CD4-positive, alpha-beta T cell (primary cell): ENCODE measurements at regions not wholly inside any gene's neighbourhood (a gene's known extent, or its start where the extent isn't known, plus 50 kb on each side); places are given as distances from the start of the nearest gene placed in this dataset.
"Not testable (repeated sequence)": the region's sequence is repeated elsewhere in the genome, so short reads cannot be mapped to it uniquely, and the experiment has no call there.

ENCODE experiments used
- ATAC-seq: fragments of 200-7000 bp; cut with Tn5 transposase; one replicate; pipeline ENCODE4 v1.10.0; 2022; ENCODE audit warnings: mild to moderate bottlenecking; ENCODE audit not compliant: poor library complexity
- CTCF ChIA-PET: fragments of 350-600 bp; sonication (Branson Sonifier 250); formaldehyde crosslinking; loops from one replicate; lab custom pipeline; 2021; ENCODE audit warnings: antibody characterized with exemption, inconsistent platforms; lab: Charles Lee
- POLR2A ChIA-PET: fragments of 350-600 bp; sonication (Branson Sonifier 250); formaldehyde crosslinking; loops from one replicate; lab custom pipeline; 2021; ENCODE audit warnings: antibody characterized with exemption, inconsistent platforms; lab: Charles Lee
- DNase-seq, 14 experiments: peaks; one replicate each; pipeline ENCODE4 v3.0.0-alpha.2; 2013 to 2020; ENCODE audit warnings: mixed read lengths in 2 of 14
- H3K27ac ChIP-seq, 2 donors: one replicate each; pipeline versions ENCODE4 v1.5.1 to v1.7.0; 2013; ENCODE audit warnings: low read length in 2 of 2, low read depth in 1 of 2, mild to moderate bottlenecking in 1 of 2
- H3K27me3 ChIP-seq, 2 experiments: 1 replicate in 1 of 2; 2 replicates in 1 of 2; pipeline versions ENCODE4 v1.6.1 to v1.7.0; 2013; ENCODE audit warnings: low read length in 2 of 2, control low read depth in 1 of 2, mild to moderate bottlenecking in 1 of 2, moderate library complexity in 1 of 2; ENCODE audit not compliant: insufficient read depth in 2 of 2, control insufficient read depth in 1 of 2
- H3K36me3 ChIP-seq: one replicate; pipeline ENCODE4 v1.6.1; 2013; ENCODE audit warnings: low read length, control low read depth; ENCODE audit not compliant: insufficient read depth
- H3K4me1 ChIP-seq: one replicate; pipeline ENCODE4 v1.6.1; 2013; ENCODE audit warnings: low read length, control low read depth; ENCODE audit not compliant: insufficient read depth
- H3K4me3 ChIP-seq: one replicate; pipeline ENCODE4 v1.5.1; 2013; ENCODE audit warnings: mild to moderate bottlenecking, low read length, moderate library complexity
- H3K9me3 ChIP-seq, 2 experiments: 1 replicate in 1 of 2; 2 replicates in 1 of 2; pipeline versions ENCODE4 v1.6.1 to v1.7.0; 2013; ENCODE audit warnings: low read length in 2 of 2, mild to moderate bottlenecking in 2 of 2, control low read depth in 1 of 2, moderate library complexity in 1 of 2; ENCODE audit not compliant: control insufficient read depth in 1 of 2, insufficient read depth in 1 of 2
- H3K27ac Mint-ChIP-seq: one replicate; pipeline ENCODE4 v1.8.0; 2020; ENCODE audit warnings: mixed read lengths
- H3K27me3 Mint-ChIP-seq: one replicate; pipeline ENCODE4 v1.8.0; 2021; ENCODE audit warnings: mixed read lengths
- H3K36me3 Mint-ChIP-seq: one replicate; pipeline ENCODE4 v1.8.0; 2021; ENCODE audit warnings: low read depth, mixed read lengths
- H3K4me1 Mint-ChIP-seq: one replicate; pipeline ENCODE4 v1.8.0; 2021; ENCODE audit warnings: low read depth, mixed read lengths
- H3K4me3 Mint-ChIP-seq: one replicate; pipeline ENCODE4 v1.8.0; 2020; ENCODE audit warnings: mild to moderate bottlenecking, mixed read lengths
- H3K9me3 Mint-ChIP-seq: one replicate; pipeline ENCODE4 v1.8.0; 2020; ENCODE audit warnings: mixed read lengths
- intact Hi-C, 2 experiments: fragments of 100-400 bp; cut with DNase I in 1 of 2; cut with micrococcal nuclease in 1 of 2; formaldehyde crosslinking; loops; one replicate each; pipeline versions ENCODE4 v1.15.1 to v1.9.0; 2023 to 2025; cut with DNase I, micrococcal nuclease
- TF ChIP-seq, protein P1 (sequence below): fragments of 200-600 bp; IDR thresholded peaks from one replicate; pipeline ENCODE4 v1.8.0; 2022; ENCODE audit warnings: antibody characterized with exemption, mild to moderate bottlenecking

DNA sequence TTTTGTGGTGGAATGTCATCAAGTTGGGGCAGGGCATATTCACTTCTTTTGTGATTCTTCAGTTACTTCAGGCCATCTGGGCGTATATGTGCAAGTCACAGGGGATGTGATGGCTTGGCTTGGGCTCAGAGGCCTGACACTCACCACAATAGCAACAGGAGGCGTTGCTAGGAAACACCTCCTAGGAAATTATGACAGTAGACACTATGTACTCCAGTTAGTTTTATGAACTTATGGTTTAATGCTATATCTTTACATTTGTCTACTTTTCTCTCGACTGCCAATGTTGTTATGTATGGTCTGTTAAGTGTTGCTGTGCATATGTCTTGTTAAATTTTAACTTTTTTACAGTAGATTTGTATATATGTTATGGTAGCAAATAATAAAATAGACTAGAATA is 788.7 kb upstream of the GOT2 start:
- no peaks in the 10 kb centered on the region for H3K4me1 Mint-ChIP-seq
- H3K27ac ChIP-seq = no peak overlapping the region
- H3K4me3 Mint-ChIP-seq = no peak overlapping the region
- TF ChIP-seq, protein P1, sequence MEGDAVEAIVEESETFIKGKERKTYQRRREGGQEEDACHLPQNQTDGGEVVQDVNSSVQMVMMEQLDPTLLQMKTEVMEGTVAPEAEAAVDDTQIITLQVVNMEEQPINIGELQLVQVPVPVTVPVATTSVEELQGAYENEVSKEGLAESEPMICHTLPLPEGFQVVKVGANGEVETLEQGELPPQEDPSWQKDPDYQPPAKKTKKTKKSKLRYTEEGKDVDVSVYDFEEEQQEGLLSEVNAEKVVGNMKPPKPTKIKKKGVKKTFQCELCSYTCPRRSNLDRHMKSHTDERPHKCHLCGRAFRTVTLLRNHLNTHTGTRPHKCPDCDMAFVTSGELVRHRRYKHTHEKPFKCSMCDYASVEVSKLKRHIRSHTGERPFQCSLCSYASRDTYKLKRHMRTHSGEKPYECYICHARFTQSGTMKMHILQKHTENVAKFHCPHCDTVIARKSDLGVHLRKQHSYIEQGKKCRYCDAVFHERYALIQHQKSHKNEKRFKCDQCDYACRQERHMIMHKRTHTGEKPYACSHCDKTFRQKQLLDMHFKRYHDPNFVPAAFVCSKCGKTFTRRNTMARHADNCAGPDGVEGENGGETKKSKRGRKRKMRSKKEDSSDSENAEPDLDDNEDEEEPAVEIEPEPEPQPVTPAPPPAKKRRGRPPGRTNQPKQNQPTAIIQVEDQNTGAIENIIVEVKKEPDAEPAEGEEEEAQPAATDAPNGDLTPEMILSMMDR = no peak
- no peak overlapping the region for H3K4me3 ChIP-seq
- H3K27me3 ChIP-seq = no peaks in the 10 kb centered on the region
- ChIA-PET POLR2A (no interaction called here), CTCF (no interaction called here)
- H3K27me3 Mint-ChIP-seq = no peaks in the 10 kb centered on the region
- no peaks in the 10 kb centered on the region for H3K36me3 Mint-ChIP-seq
- ATAC-seq (no peak), DNase-seq (no peak)
- no peak overlapping the region for H3K27ac Mint-ChIP-seq
- intact Hi-C loops = no loop called here
- H3K9me3 Mint-ChIP-seq = peaks cover 8% of the 10 kb centered on the region
- H3K9me3 ChIP-seq = peaks cover 0 to 8% of the 10 kb centered on the region in 2 experiments
- H3K4me1 ChIP-seq = no peaks in the 10 kb centered on the region
- H3K36me3 ChIP-seq = no peaks in the 10 kb centered on the region

DNA sequence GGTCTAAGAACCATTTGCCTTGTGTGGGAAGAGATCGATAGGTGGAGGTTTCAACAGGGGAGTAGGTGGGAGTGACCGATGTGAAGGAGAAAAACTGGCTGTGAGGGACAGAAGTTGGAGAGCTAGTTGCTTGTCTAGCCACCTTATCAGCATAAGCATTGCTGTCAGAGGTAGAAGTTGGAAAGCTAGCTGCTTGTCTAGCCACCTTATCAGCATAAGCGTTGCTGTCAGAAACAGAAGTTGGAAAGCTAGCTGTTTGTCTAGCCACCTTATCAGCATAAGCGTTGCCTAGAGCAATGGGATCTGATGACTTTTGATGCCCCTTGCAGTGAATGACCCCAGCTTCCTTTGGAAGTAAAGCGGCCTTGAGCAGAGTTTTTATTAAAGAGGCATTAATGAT is 784.6 kb upstream of the GOT2 start:
- H3K27me3 ChIP-seq, H3K36me3 ChIP-seq, POLR2A ChIA-PET, H3K4me3 ChIP-seq, DNase-seq, H3K4me1 ChIP-seq, H3K27ac ChIP-seq, intact Hi-C loops, H3K27ac Mint-ChIP-seq, H3K27me3 Mint-ChIP-seq, H3K36me3 Mint-ChIP-seq, H3K9me3 ChIP-seq, H3K4me1 Mint-ChIP-seq, H3K4me3 Mint-ChIP-seq, ATAC-seq, CTCF ChIA-PET: not testable (repeated sequence)
- H3K9me3 Mint-ChIP-seq = peaks cover 19% of the 10 kb centered on the region

DNA sequence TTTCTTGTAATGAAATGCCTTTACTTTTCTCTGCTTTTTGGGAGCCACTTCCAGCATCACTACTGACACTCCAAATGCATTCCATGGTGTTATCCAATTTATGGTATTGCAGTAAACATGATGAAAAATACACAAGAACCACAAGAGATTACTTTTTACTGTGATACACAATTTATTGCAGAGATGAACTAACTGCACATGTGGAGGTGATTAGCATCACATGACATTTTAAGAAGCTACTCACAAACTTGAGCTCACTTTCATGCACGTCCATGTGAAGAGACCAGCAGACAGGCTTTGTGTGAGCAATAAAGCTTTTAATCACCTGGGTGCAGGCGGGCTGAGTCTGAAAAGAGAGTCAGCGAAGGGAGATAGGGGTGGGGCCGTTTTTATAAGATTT is 780.5 kb upstream of the GOT2 start:
- Histone ChIP-seq H3K36me3 (no peaks in the 10 kb centered on the region), H3K4me1 (no peaks in the 10 kb centered on the region), H3K4me3 (no peak overlapping the region), H3K27me3 (no peaks in the 10 kb centered on the region), H3K27ac (no peak overlapping the region), H3K9me3 (no peaks in the 10 kb centered on the region)
- no peaks in the 10 kb centered on the region for H3K27me3 Mint-ChIP-seq
- peaks cover 24% of the 10 kb centered on the region for H3K9me3 Mint-ChIP-seq
- no peak overlapping the region for H3K4me3 Mint-ChIP-seq
- no peak overlapping the region for H3K27ac Mint-ChIP-seq
- ATAC-seq (no peak), DNase-seq (no peak)
- ChIA-PET CTCF (no interaction called here), POLR2A (no interaction called here)
- no peaks in the 10 kb centered on the region for H3K4me1 Mint-ChIP-seq
- TF ChIP-seq, protein P1 = no peak
- H3K36me3 Mint-ChIP-seq = no peaks in the 10 kb centered on the region
- intact Hi-C loops = no loop called here

DNA sequence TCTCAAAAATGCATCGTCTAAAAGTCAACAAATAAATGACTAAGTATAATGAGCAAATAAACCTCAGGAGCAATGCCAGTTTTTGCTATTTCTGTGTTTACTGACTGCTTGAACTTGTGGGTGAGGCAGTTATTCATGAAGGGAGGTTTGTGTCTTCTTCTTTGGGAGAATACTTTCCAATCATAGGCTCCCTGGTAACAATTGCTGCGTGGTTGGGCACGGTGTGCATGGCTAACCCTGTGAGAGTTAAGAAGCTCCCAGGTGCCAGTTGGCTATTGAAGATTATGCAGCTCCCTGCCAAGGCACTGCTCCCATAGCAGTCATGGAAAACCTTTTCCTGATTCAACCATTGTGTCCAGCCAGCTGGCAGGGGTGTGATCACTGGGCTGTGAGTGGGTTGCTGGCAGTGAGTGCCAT is 775.9 kb upstream of the GOT2 start:
- Mint-ChIP-seq H3K27ac (no peak overlapping the region), H3K36me3 (no peaks in the 10 kb centered on the region), H3K27me3 (no peaks in the 10 kb centered on the region), H3K4me3 (no peak overlapping the region), H3K9me3 (peaks cover 21% of the 10 kb centered on the region), H3K4me1 (no peaks in the 10 kb centered on the region)
- Histone ChIP-seq H3K9me3 (peaks cover 0 to 3% of the 10 kb centered on the region in 2 experiments), H3K36me3 (no peaks in the 10 kb centered on the region), H3K4me1 (no peaks in the 10 kb centered on the region), H3K27ac (no peak overlapping the region), H3K4me3 (no peak overlapping the region), H3K27me3 (no peaks in the 10 kb centered on the region)
- intact Hi-C loops = no loop called here
- POLR2A ChIA-PET = no interaction called here
- DNase-seq = no peak
- ATAC-seq = no peak
- CTCF ChIA-PET = no interaction called here
- TF ChIP-seq, protein P1 = no peak
